ENCODE measurements at regions not wholly inside any gene's neighbourhood (a gene's known extent, or its start where the extent isn't known, plus 50 kb on each side); places are given as distances from the start of the nearest gene placed in this dataset.

- no peak for TF ChIP-seq CTCF (IDR thresholded peaks at IDR 0.05; ENCODE audit: insufficient read depth, low read depth, low read length)
- no peak for TF ChIP-seq EZH2 (IDR thresholded peaks at IDR 0.05; ENCODE audit: insufficient read depth, low read length)
Measured at GRCh38 chr1:213669964-213670691, 317.6 kb upstream of the PROX1 start.
